ENCODE measurements at regions not wholly inside any gene's neighbourhood (a gene's known extent, or its start where the extent isn't known, plus 50 kb on each side); places are given as distances from the start of the nearest gene placed in this dataset.

- Histone ChIP-seq H3K4me3 (ENCODE audit: low read depth, low read length) (no peak overlapping the region), H3K27ac (no peak overlapping the region), H3K27me3 (ENCODE audit: insufficient read depth, low read depth, severe bottlenecking) (no peaks in the 10 kb centered on the region), H3K36me3 (no peaks in the 10 kb centered on the region), H3K9me3 (ENCODE audit: severe bottlenecking) (no peaks in the 10 kb centered on the region)
- no peak for DNase-seq
- TF ChIP-seq CTCF (IDR thresholded peaks at IDR 0.05; ENCODE audit: low read depth, low read length), result no peak
These were observed 229.2 kb downstream of the PTTG2 start for GRCh38 chr4:38189445-38189844.

GRCh38 chr4:38190717-38191178 is 230.6 kb downstream of the PTTG2 start:
- H3K4me3 ChIP-seq (ENCODE audit: low read depth, low read length), result no peak overlapping the region
- TF ChIP-seq CTCF (IDR thresholded peaks at IDR 0.05; ENCODE audit: low read depth, low read length), result no peak
- peaks cover 5% of the 10 kb centered on the region for H3K9me3 ChIP-seq (ENCODE audit: severe bottlenecking)
- no peak overlapping the region for H3K27ac ChIP-seq
- H3K27me3 ChIP-seq (ENCODE audit: insufficient read depth, low read depth, severe bottlenecking), result no peaks in the 10 kb centered on the region
- no peaks in the 10 kb centered on the region for H3K36me3 ChIP-seq
- no peak for DNase-seq

GRCh38 chr4:38192516-38192915 is 232.3 kb downstream of the PTTG2 start:
- H3K27ac ChIP-seq, result no peak overlapping the region
- no peaks in the 10 kb centered on the region for H3K27me3 ChIP-seq (ENCODE audit: insufficient read depth, low read depth, severe bottlenecking)
- no peak overlapping the region for H3K4me3 ChIP-seq (ENCODE audit: low read depth, low read length)
- no peak for DNase-seq
- no peaks in the 10 kb centered on the region for H3K36me3 ChIP-seq
- peaks cover 5% of the 10 kb centered on the region for H3K9me3 ChIP-seq (ENCODE audit: severe bottlenecking)
- no peak for TF ChIP-seq CTCF (IDR thresholded peaks at IDR 0.05; ENCODE audit: low read depth, low read length)

GRCh38 chr4:38193236-38193863 is 233.2 kb downstream of the PTTG2 start:
- H3K36me3 ChIP-seq, result no peaks in the 10 kb centered on the region
- H3K4me3 ChIP-seq (ENCODE audit: low read depth, low read length), result no peak overlapping the region
- H3K27ac ChIP-seq, result no peak overlapping the region
- no peaks in the 10 kb centered on the region for H3K27me3 ChIP-seq (ENCODE audit: insufficient read depth, low read depth, severe bottlenecking)
- H3K9me3 ChIP-seq (ENCODE audit: severe bottlenecking), result peaks cover 5% of the 10 kb centered on the region
- TF ChIP-seq CTCF (IDR thresholded peaks at IDR 0.05; ENCODE audit: low read depth, low read length), result no peak
- DNase-seq, result no peak

- Histone ChIP-seq H3K9me3 (ENCODE audit: severe bottlenecking) (peaks cover 5% of the 10 kb centered on the region), H3K4me3 (ENCODE audit: low read depth, low read length) (no peak overlapping the region), H3K27me3 (ENCODE audit: insufficient read depth, low read depth, severe bottlenecking) (no peaks in the 10 kb centered on the region), H3K27ac (no peak overlapping the region), H3K36me3 (no peaks in the 10 kb centered on the region)
- TF ChIP-seq CTCF (IDR thresholded peaks at IDR 0.05; ENCODE audit: low read depth, low read length), result no peak
- no peak for DNase-seq
These were observed 233.9 kb downstream of the PTTG2 start for GRCh38 chr4:38194047-38194602.

- peaks cover 5% of the 10 kb centered on the region for H3K9me3 ChIP-seq (ENCODE audit: severe bottlenecking)
- no peaks in the 10 kb centered on the region for H3K36me3 ChIP-seq
- no peak overlapping the region for H3K4me3 ChIP-seq (ENCODE audit: low read depth, low read length)
- no peak for TF ChIP-seq CTCF (IDR thresholded peaks at IDR 0.05; ENCODE audit: low read depth, low read length)
- H3K27ac ChIP-seq, result no peak overlapping the region
- H3K27me3 ChIP-seq (ENCODE audit: insufficient read depth, low read depth, severe bottlenecking), result no peaks in the 10 kb centered on the region
- no peak for DNase-seq
These were observed 235.3 kb downstream of the PTTG2 start for GRCh38 chr4:38195486-38195885.

Data from WERI-Rb-1 (cell line).